PFSK-1 (cell line): ENCODE measurements at regions not wholly inside any gene's neighbourhood (a gene's known extent, or its start where the extent isn't known, plus 50 kb on each side); places are given as distances from the start of the nearest gene placed in this dataset.

Experiments used
- POLR2AphosphoS5 ChIP-seq: IDR thresholded peaks from 2 replicates; pipeline ENCODE4 v1.6.1; 2012; ENCODE audit warnings: low read depth, mild to moderate bottlenecking, control low read depth, low read length, moderate library complexity
- SIN3A ChIP-seq: IDR thresholded peaks from 2 replicates; pipeline ENCODE4 v1.6.1; 2012; ENCODE audit warnings: mild to moderate bottlenecking, low read length, moderate library complexity, borderline replicate concordance; ENCODE audit not compliant: insufficient read depth
- TAF1 ChIP-seq: IDR thresholded peaks from 2 replicates; pipeline ENCODE4 v1.6.1; 2012; ENCODE audit warnings: low read length, control low read depth, borderline replicate concordance; ENCODE audit not compliant: insufficient read depth

GRCh38 chr12:41697161-41697560 lies 447.5 kb downstream of the GXYLT1 start:
- no peak for TF ChIP-seq TAF1
- no peak for TF ChIP-seq POLR2AphosphoS5
- no peak for TF ChIP-seq SIN3A
